ENCODE measurements at regions not wholly inside any gene's neighbourhood (a gene's known extent, or its start where the extent isn't known, plus 50 kb on each side); places are given as distances from the start of the nearest gene placed in this dataset.
A peak's percentile ranks its signal among the peaks of the same experiment; 100 is the strongest.

DNA sequence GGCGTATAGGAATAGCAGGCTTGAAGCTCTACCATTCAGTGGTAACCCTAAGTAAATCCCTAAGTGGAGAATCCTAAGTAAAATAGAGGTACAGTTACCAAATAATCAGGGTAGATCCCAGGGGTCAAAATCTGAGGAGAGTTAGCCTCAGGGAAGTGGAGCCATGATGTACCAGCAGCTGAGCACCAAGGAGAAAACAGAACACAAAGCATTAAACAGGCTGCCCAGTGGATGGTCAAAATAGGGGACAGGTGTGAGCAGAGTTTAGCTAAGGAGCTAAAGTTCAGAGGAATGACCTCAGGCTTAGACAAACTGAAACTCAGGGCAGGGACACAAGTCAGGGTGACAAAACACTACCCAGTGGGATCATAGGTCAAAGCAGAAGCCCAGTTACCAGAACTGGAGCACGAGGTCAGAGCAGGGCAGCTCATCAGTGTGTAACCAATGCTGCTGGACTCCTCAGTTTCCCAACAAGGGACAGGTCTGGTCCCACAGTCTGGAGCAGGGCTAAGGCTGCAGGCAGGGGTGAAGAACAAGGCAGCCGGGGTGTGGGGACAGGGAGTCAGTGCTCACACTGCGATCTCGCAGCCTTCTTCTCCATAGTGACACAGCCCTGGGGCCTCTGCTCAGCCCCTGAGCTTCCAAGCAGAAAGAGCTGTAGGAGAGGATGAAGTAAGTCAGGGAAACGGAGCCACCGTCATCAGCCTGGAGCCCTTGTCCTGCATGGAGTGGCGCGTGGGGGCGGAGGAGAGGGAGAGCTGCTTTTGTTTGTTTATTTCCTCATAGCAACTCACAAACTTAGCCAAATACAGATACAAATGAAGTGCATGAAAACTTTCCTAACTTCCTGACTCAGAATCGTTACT, 264.0 kb downstream of the MREG start (continued):
- TF ChIP-seq KMT2A (CRISPR knock-in tag; IDR thresholded peaks at IDR 0.05), result peak; percentile 39
- no peak for TF ChIP-seq KLF13 (CRISPR knock-in tag; IDR thresholded peaks at IDR 0.05)
- TF ChIP-seq FOXM1 (CRISPR knock-in tag; IDR thresholded peaks at IDR 0.05), result no peak
- TF ChIP-seq ELF4 (CRISPR knock-in tag; IDR thresholded peaks at IDR 0.05; ENCODE audit: borderline replicate concordance), result no peak
- peak; percentile 94; the same call in 1 of the 2 replicates for TF ChIP-seq ZNF549 (CRISPR knock-in tag; IDR thresholded peaks at IDR 0.05)
- TF ChIP-seq ZNF577 (CRISPR knock-in tag; IDR thresholded peaks at IDR 0.05; ENCODE audit: borderline replicate concordance, low read depth), result peak; percentile 55; the same call in 1 of the 2 replicates
- peak in 1 of 2 experiments; percentile 91; a peak in 2 of 4 replicates for TF ChIP-seq KLF16 (CRISPR knock-in tag; IDR thresholded peaks at IDR 0.05)
- TF ChIP-seq, protein P1, sequence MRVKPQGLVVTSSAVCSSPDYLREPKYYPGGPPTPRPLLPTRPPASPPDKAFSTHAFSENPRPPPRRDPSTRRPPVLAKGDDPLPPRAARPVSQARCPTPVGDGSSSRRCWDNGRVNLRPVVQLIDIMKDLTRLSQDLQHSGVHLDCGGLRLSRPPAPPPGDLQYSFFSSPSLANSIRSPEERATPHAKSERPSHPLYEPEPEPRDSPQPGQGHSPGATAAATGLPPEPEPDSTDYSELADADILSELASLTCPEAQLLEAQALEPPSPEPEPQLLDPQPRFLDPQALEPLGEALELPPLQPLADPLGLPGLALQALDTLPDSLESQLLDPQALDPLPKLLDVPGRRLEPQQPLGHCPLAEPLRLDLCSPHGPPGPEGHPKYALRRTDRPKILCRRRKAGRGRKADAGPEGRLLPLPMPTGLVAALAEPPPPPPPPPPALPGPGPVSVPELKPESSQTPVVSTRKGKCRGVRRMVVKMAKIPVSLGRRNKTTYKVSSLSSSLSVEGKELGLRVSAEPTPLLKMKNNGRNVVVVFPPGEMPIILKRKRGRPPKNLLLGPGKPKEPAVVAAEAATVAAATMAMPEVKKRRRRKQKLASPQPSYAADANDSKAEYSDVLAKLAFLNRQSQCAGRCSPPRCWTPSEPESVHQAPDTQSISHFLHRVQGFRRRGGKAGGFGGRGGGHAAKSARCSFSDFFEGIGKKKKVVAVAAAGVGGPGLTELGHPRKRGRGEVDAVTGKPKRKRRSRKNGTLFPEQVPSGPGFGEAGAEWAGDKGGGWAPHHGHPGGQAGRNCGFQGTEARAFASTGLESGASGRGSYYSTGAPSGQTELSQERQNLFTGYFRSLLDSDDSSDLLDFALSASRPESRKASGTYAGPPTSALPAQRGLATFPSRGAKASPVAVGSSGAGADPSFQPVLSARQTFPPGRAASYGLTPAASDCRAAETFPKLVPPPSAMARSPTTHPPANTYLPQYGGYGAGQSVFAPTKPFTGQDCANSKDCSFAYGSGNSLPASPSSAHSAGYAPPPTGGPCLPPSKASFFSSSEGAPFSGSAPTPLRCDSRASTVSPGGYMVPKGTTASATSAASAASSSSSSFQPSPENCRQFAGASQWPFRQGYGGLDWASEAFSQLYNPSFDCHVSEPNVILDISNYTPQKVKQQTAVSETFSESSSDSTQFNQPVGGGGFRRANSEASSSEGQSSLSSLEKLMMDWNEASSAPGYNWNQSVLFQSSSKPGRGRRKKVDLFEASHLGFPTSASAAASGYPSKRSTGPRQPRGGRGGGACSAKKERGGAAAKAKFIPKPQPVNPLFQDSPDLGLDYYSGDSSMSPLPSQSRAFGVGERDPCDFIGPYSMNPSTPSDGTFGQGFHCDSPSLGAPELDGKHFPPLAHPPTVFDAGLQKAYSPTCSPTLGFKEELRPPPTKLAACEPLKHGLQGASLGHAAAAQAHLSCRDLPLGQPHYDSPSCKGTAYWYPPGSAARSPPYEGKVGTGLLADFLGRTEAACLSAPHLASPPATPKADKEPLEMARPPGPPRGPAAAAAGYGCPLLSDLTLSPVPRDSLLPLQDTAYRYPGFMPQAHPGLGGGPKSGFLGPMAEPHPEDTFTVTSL (CRISPR knock-in tag; IDR thresholded peaks at IDR 0.05; ENCODE audit: borderline replicate concordance), result peak; percentile 98
- TF ChIP-seq ZNF572 (CRISPR knock-in tag; IDR thresholded peaks at IDR 0.05), result peak; percentile 93
- TF ChIP-seq ZFP1 (CRISPR knock-in tag; IDR thresholded peaks at IDR 0.05), result peak; percentile 89
- TF ChIP-seq NFE2L1 (CRISPR knock-in tag; IDR thresholded peaks at IDR 0.05; ENCODE audit: borderline replicate concordance), result no peak; the same call in 1 of the 2 replicates
- TF ChIP-seq TBL1XR1 (IDR thresholded peaks at IDR 0.05; ENCODE audit: borderline replicate concordance, low read length, partially characterized antibody), result no peak
- TF ChIP-seq DR1 (CRISPR knock-in tag; IDR thresholded peaks at IDR 0.05), result no peak
- no peak; the same call in 1 of the 2 replicates for TF ChIP-seq MAF1 (CRISPR knock-in tag; IDR thresholded peaks at IDR 0.05; ENCODE audit: borderline replicate concordance)
- TF ChIP-seq ZNF232 (CRISPR knock-in tag; IDR thresholded peaks at IDR 0.05; ENCODE audit: borderline replicate concordance), result peak; percentile 96; the same call in 1 of the 2 replicates
- TF ChIP-seq ZNF557 (CRISPR knock-in tag; IDR thresholded peaks at IDR 0.05), result peak; percentile 74; the same call in 1 of the 2 replicates
- TF ChIP-seq ZNF773 (CRISPR knock-in tag; IDR thresholded peaks at IDR 0.05; ENCODE audit: borderline replicate concordance), result no peak
- TF ChIP-seq ZNF775 (CRISPR knock-in tag; IDR thresholded peaks at IDR 0.05; ENCODE audit: borderline replicate concordance), result no peak

All from HepG2 (cell line).